H9 (cell line): ENCODE measurements at regions not wholly inside any gene's neighbourhood (a gene's known extent, or its start where the extent isn't known, plus 50 kb on each side); places are given as distances from the start of the nearest gene placed in this dataset.
"Not testable (repeated sequence)": the region's sequence is repeated elsewhere in the genome, so short reads cannot be mapped to it uniquely, and the experiment has no call there.

ENCODE experiments used
- DNase-seq: peaks from one replicate; pipeline ENCODE4 v3.0.0-alpha.2; 2017
- H2AFZ ChIP-seq: one replicate; pipeline ENCODE4 v1.6.1; 2013; ENCODE audit warnings: mild to moderate bottlenecking, low read length, control low read depth, moderate library complexity
- H2AK5ac ChIP-seq: 2 replicates; pipeline ENCODE4 v1.6.1; 2013; ENCODE audit warnings: low read length, control low read depth, mixed read lengths; ENCODE audit not compliant: insufficient read length
- H2BK120ac ChIP-seq: one replicate; pipeline ENCODE4 v1.6.1; 2013; ENCODE audit warnings: low read depth, mild to moderate bottlenecking, low read length, control low read depth, inconsistent platforms; ENCODE audit not compliant: poor library complexity, severe bottlenecking
- H2BK12ac ChIP-seq: 2 replicates; pipeline ENCODE4 v1.6.1; 2013; ENCODE audit warnings: low read length, control low read depth, mixed read lengths, low read depth; ENCODE audit not compliant: insufficient read length
- H2BK15ac ChIP-seq: 2 replicates; pipeline ENCODE4 v1.6.1; 2013; ENCODE audit warnings: low read depth, low read length, control low read depth
- H2BK20ac ChIP-seq: one replicate; pipeline ENCODE4 v1.6.1; 2013; ENCODE audit warnings: low read depth, mild to moderate bottlenecking, low read length, control low read depth, inconsistent platforms; ENCODE audit not compliant: poor library complexity, severe bottlenecking
- H2BK5ac ChIP-seq: 2 replicates; pipeline ENCODE4 v1.6.1; 2013; ENCODE audit warnings: low read length, control low read depth, mixed read lengths; ENCODE audit not compliant: insufficient read length
- H3K14ac ChIP-seq: 2 replicates; pipeline ENCODE4 v1.6.1; 2013; ENCODE audit warnings: low read length, control low read depth; ENCODE audit not compliant: insufficient read depth
- H3K18ac ChIP-seq: 2 replicates; pipeline ENCODE4 v1.6.1; 2013; ENCODE audit warnings: low read depth, mild to moderate bottlenecking, mixed read lengths, low read length, control low read depth; ENCODE audit not compliant: insufficient read length
- H3K23ac ChIP-seq: 2 replicates; pipeline ENCODE4 v1.6.1; 2013; ENCODE audit warnings: low read length, control low read depth, mixed read lengths, low read depth; ENCODE audit not compliant: insufficient read length
- H3K23me2 ChIP-seq: 2 replicates; pipeline ENCODE4 v1.6.1; 2013; ENCODE audit warnings: low read depth, mild to moderate bottlenecking, mixed read lengths, low read length, control low read depth; ENCODE audit not compliant: insufficient read length, poor library complexity, severe bottlenecking
- H3K27ac ChIP-seq: 2 replicates; pipeline ENCODE4 v1.5.1; 2013; ENCODE audit warnings: low read length, control low read depth, mixed read lengths, low read depth; ENCODE audit not compliant: insufficient read length
- H3K27me3 ChIP-seq: 2 replicates; pipeline ENCODE4 v1.6.1; 2013; ENCODE audit warnings: low read length, control low read depth, inconsistent platforms; ENCODE audit not compliant: insufficient read depth
- H3K4ac ChIP-seq: 2 replicates; pipeline ENCODE4 v1.6.1; 2013; ENCODE audit warnings: low read depth, mild to moderate bottlenecking, control low read depth, inconsistent platforms, low read length, moderate library complexity
- H3K4me1 ChIP-seq: 2 replicates; pipeline ENCODE4 v1.6.1; 2013; ENCODE audit warnings: low read length, control low read depth, inconsistent platforms; ENCODE audit not compliant: insufficient read depth
- H3K4me2 ChIP-seq: 2 replicates; pipeline ENCODE4 v1.6.1; 2013; ENCODE audit warnings: low read length, control low read depth, mixed read lengths; ENCODE audit not compliant: insufficient read length, insufficient read depth
- H3K56ac ChIP-seq: 2 replicates; pipeline ENCODE4 v1.6.1; 2013; ENCODE audit warnings: low read depth, mild to moderate bottlenecking, mixed read lengths, low read length, control low read depth; ENCODE audit not compliant: insufficient read length
- H3K79me1 ChIP-seq: 2 replicates; pipeline ENCODE4 v1.6.1; 2013; ENCODE audit warnings: low read depth, mild to moderate bottlenecking, moderate library complexity, low read length, control low read depth, inconsistent platforms; ENCODE audit not compliant: insufficient read depth, poor library complexity, severe bottlenecking
- H3K79me2 ChIP-seq: 2 replicates; pipeline ENCODE4 v1.6.1; 2013; ENCODE audit warnings: low read length, control low read depth, inconsistent platforms; ENCODE audit not compliant: insufficient read depth
- H3K9ac ChIP-seq: 2 replicates; pipeline ENCODE4 v1.6.1; 2013; ENCODE audit warnings: low read length, control low read depth, mixed read lengths; ENCODE audit not compliant: insufficient read length; ENCODE audit errors: extremely low read depth
- H3K9me3 ChIP-seq: one replicate; pipeline ENCODE4 v1.6.1; 2013; ENCODE audit warnings: low read depth, low read length, inconsistent platforms; ENCODE audit not compliant: control insufficient read depth
- H3T11ph ChIP-seq: one replicate; pipeline ENCODE4 v1.6.1; 2013; ENCODE audit warnings: mild to moderate bottlenecking, low read length, control low read depth, inconsistent platforms
- H4K20me1 ChIP-seq: one replicate; pipeline ENCODE4 v1.6.1; 2013; ENCODE audit not compliant: control insufficient read depth, insufficient read length, insufficient read depth
- H4K5ac ChIP-seq: 2 replicates; pipeline ENCODE4 v1.6.1; 2013; ENCODE audit warnings: low read depth, mild to moderate bottlenecking, mixed read lengths, low read length, control low read depth; ENCODE audit not compliant: insufficient read length
- H4K8ac ChIP-seq: replicated peaks from 2 replicates; pipeline ENCODE4 v1.6.1; 2013; ENCODE audit warnings: low read length, control low read depth, mixed read lengths, low read depth; ENCODE audit not compliant: insufficient read length
- H4K91ac ChIP-seq: 2 replicates; pipeline ENCODE4 v1.6.1; 2013; ENCODE audit warnings: low read depth, mild to moderate bottlenecking, moderate library complexity, mixed read lengths, low read length, control low read depth; ENCODE audit not compliant: insufficient read length
- H3K27ac Mint-ChIP-seq, 3 experiments: 2 replicates in 2 of 3; 3 replicates in 1 of 3; pipeline ENCODE4 v1.8.0; 2020 to 2021; ENCODE audit warnings: mixed read lengths in 3 of 3, mild to moderate bottlenecking in 1 of 3, moderate library complexity in 1 of 3
- H3K27me3 Mint-ChIP-seq: 2 replicates; pipeline ENCODE4 v1.8.0; 2021; ENCODE audit warnings: low read depth, mild to moderate bottlenecking, moderate library complexity, mixed read lengths
- H3K36me3 Mint-ChIP-seq, 3 experiments: 2 replicates in 2 of 3; 3 replicates in 1 of 3; pipeline ENCODE4 v1.8.0; 2020 to 2021; ENCODE audit warnings: low read depth in 3 of 3, mixed read lengths in 3 of 3; ENCODE audit not compliant: insufficient read depth in 1 of 3
- H3K4me1 Mint-ChIP-seq, 2 experiments: 2 replicates each; pipeline ENCODE4 v1.8.0; 2020; ENCODE audit warnings: mixed read lengths in 2 of 2
- H3K4me3 Mint-ChIP-seq, 2 experiments: 2 replicates in 1 of 2; 3 replicates in 1 of 2; pipeline ENCODE4 v1.8.0; 2020 to 2021; ENCODE audit warnings: mild to moderate bottlenecking in 2 of 2, mixed read lengths in 2 of 2, moderate library complexity in 1 of 2
- H3K9me3 Mint-ChIP-seq, 2 experiments: 2 replicates in 1 of 2; 3 replicates in 1 of 2; pipeline ENCODE4 v1.8.0; 2020; ENCODE audit warnings: mild to moderate bottlenecking in 2 of 2, mixed read lengths in 2 of 2, moderate library complexity in 1 of 2
- WGBS: extraction: QIAGEN DNeasy Blood & Tissue Kit; methylation state at CpG from one replicate; pipeline ENCODE4 v1.1.7; 2013; ENCODE audit warnings: missing lambda C conversion rate, low lambda C conversion rate, mixed read lengths; ENCODE audit not compliant: insufficient read length; ENCODE audit errors: extremely low coverage; 5-methylcytosine and 5-hydroxymethylcytosine counted together

- H2AFZ ChIP-seq, H3K14ac ChIP-seq, H3K79me1 ChIP-seq, H3K23me2 ChIP-seq, H3K18ac ChIP-seq, H3K27me3 ChIP-seq, H2BK20ac ChIP-seq, H4K8ac ChIP-seq, H3K4me1 Mint-ChIP-seq, H2BK12ac ChIP-seq, H3K9me3 ChIP-seq, H3T11ph ChIP-seq, H3K56ac ChIP-seq, H3K36me3 Mint-ChIP-seq, H2BK15ac ChIP-seq, H3K4me2 ChIP-seq, H3K79me2 ChIP-seq, H2BK120ac ChIP-seq, H3K9me3 Mint-ChIP-seq, H3K4me3 Mint-ChIP-seq, H2BK5ac ChIP-seq, H3K4ac ChIP-seq, H3K27ac Mint-ChIP-seq, H3K9ac ChIP-seq, H3K27me3 Mint-ChIP-seq, H3K4me1 ChIP-seq, H2AK5ac ChIP-seq, H3K27ac ChIP-seq, H4K20me1 ChIP-seq, H4K5ac ChIP-seq, H3K23ac ChIP-seq, H4K91ac ChIP-seq, DNase-seq: not testable (repeated sequence)
- no CpG with 5 or more reads among the region's 29 CpGs for WGBS
These were observed 672.7 kb downstream of the SPATA31A7 start for GRCh38 chr9:61862431-61862971.

GRCh38 chr9:61864463-61864862, 674.6 kb downstream of the SPATA31A7 start:
- not testable (repeated sequence) for H3K18ac ChIP-seq, H3K9ac ChIP-seq, H3K27ac ChIP-seq, H3K36me3 Mint-ChIP-seq, H2BK5ac ChIP-seq, H3K56ac ChIP-seq, H3K4me1 Mint-ChIP-seq, H3K4ac ChIP-seq, H2AK5ac ChIP-seq, H4K91ac ChIP-seq, DNase-seq, H3K9me3 ChIP-seq, H3K4me3 Mint-ChIP-seq, H3K79me1 ChIP-seq, H3K27me3 Mint-ChIP-seq, H3K4me2 ChIP-seq, H4K20me1 ChIP-seq, H3K9me3 Mint-ChIP-seq, H3K4me1 ChIP-seq, H2BK15ac ChIP-seq, H2BK20ac ChIP-seq, H3K23ac ChIP-seq, H2BK12ac ChIP-seq, H3K14ac ChIP-seq, H2BK120ac ChIP-seq, H3K79me2 ChIP-seq, H3K27me3 ChIP-seq, H3K27ac Mint-ChIP-seq, H3T11ph ChIP-seq, H3K23me2 ChIP-seq, H4K8ac ChIP-seq, H2AFZ ChIP-seq, H4K5ac ChIP-seq
- no CpG with 5 or more reads among the region's 7 CpGs for WGBS
